UCSD-AML1 (cell line): ENCODE measurements at regions not wholly inside any gene's neighbourhood (a gene's known extent, or its start where the extent isn't known, plus 50 kb on each side); places are given as distances from the start of the nearest gene placed in this dataset.

ENCODE experiments used
- DNase-seq: peaks from one replicate; lab custom pipeline; 2025; ENCODE audit not compliant: unreplicated experiment; lab: John Stamatoyannopoulos, UW

DNA sequence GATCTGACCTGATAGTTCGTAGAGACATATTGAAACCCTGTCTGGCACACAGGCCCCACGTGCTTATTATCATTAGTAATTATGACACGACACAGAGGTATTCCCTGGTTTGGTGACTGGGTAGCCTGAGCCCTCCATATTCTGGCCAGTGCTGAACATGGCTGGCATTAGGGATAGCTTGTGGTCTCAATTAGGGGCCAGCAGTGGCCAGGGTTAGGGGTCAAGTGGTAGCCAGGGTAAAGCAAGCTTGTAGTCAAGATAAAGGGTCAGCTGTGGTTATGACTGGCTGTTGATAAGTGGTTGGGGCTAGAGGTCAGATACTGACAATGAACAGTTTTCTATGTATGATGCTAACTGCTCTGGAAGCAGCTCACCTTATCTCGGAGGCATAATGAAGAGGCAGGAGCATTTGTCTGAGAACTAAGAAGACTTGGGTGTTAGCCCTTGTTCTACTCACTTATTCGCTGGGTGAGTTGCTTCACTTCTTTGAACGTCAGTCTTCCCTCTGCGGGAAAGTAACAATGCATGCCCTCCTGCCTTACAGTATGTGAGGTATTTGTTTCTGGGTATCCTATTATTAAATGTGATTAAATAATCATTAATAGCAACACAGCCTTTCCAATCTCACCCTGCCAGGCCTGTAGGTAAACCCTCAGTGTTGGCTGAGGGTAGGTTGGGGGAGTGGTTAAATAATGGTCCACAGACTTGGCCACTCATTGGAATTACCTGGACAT is 66.7 kb downstream of the VEGFA start:
- no peak for DNase-seq
